ENCODE measurements at regions not wholly inside any gene's neighbourhood (a gene's known extent, or its start where the extent isn't known, plus 50 kb on each side); places are given as distances from the start of the nearest gene placed in this dataset.

DNA sequence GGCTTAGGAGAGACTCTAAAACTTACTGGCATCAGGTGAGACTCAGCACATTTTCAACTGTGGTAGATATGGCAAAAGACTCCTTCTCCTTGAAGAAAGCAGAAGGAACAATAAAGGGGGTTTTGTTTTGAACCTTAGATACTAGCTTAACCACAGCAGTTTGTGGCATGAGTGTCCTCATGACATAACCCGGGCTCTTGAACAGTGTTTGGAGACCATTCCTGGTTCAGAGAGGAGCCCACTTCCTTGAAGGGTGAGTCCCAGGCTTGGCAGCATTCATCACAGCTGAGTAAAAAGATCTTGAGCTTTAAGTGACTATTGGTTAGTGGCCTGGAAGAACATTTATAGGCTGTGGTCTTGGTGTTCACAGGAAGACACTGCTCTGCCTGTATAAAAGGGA lies 154.5 kb upstream of the KDM5D start:
- TF ChIP-seq, protein P1, sequence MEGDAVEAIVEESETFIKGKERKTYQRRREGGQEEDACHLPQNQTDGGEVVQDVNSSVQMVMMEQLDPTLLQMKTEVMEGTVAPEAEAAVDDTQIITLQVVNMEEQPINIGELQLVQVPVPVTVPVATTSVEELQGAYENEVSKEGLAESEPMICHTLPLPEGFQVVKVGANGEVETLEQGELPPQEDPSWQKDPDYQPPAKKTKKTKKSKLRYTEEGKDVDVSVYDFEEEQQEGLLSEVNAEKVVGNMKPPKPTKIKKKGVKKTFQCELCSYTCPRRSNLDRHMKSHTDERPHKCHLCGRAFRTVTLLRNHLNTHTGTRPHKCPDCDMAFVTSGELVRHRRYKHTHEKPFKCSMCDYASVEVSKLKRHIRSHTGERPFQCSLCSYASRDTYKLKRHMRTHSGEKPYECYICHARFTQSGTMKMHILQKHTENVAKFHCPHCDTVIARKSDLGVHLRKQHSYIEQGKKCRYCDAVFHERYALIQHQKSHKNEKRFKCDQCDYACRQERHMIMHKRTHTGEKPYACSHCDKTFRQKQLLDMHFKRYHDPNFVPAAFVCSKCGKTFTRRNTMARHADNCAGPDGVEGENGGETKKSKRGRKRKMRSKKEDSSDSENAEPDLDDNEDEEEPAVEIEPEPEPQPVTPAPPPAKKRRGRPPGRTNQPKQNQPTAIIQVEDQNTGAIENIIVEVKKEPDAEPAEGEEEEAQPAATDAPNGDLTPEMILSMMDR (IDR thresholded peaks at IDR 0.05; ENCODE audit: low read length): no peak
- TF ChIP-seq EZH2 (IDR thresholded peaks at IDR 0.05; ENCODE audit: borderline replicate concordance, low read length): no peak

Data from OCI-LY1 (cell line).